GM23248 (cell line): ENCODE measurements at regions not wholly inside any gene's neighbourhood (a gene's known extent, or its start where the extent isn't known, plus 50 kb on each side); places are given as distances from the start of the nearest gene placed in this dataset.

Source experiments
- EZH2 ChIP-seq: fragments of 200-600 bp; sonication (generic); IDR thresholded peaks from 2 replicates; pipeline ENCODE4 v1.6.1; 2018; ENCODE audit warnings: antibody characterized with exemption, mild to moderate bottlenecking; ENCODE audit not compliant: insufficient read depth, poor library complexity, severe bottlenecking
- EZH2phosphoT487 ChIP-seq: fragments of 200-600 bp; sonication (generic); IDR thresholded peaks from 2 replicates; pipeline ENCODE4 v1.6.1; 2018; ENCODE audit warnings: antibody characterized with exemption, moderate library complexity, mild to moderate bottlenecking, low read depth; ENCODE audit not compliant: insufficient read depth

GRCh38 chr11:10392095-10393079 is 62.7 kb upstream of the AMPD3 start:
- TF ChIP-seq EZH2 (no peak), EZH2phosphoT487 (no peak)
